Adrenal gland (tissue), 5 donors: ENCODE measurements at regions not wholly inside any gene's neighbourhood (a gene's known extent, or its start where the extent isn't known, plus 50 kb on each side); places are given as distances from the start of the nearest gene placed in this dataset.

Experiments used
- POLR2A ChIP-seq, 2 donors: fragments of 450-650 bp; IDR thresholded peaks; one replicate each; pipeline ENCODE4 v1.6.1; 2017; ENCODE audit warnings: antibody characterized with exemption in 2 of 2, mild to moderate bottlenecking in 2 of 2, moderate library complexity in 1 of 2
- TF ChIP-seq, protein P1 (sequence below), 6 experiments: fragments of 450-650 bp in 4 of 6; fragments of 200-600 bp in 2 of 6; sonication (generic) in 1 of 6; IDR thresholded peaks; 1 replicate in 5 of 6; 2 replicates in 1 of 6; pipeline versions ENCODE4 v1.5.1 to v1.8.0; 2016 to 2021; ENCODE audit warnings: antibody characterized with exemption in 6 of 6, mild to moderate bottlenecking in 2 of 6, moderate library complexity in 1 of 6
- donor health status: DM: no; HTN: no; CAD: no.

DNA sequence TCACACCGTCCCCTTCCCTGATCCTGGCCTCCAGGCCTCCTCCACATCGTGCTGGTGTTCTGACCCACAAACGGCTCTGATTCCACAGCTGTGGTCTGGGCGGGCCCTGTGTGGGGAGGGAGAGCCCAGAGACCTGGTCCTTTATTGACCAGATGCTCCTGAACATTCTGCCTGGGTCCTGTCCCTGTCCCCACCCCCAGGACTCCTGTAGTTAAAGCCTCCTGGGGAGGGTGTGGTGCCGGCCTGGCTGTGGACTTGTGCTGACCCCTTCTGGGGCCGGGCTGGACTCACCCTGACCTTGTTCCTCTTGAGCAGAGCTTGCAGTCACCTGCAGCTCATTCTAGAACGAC is 128.7 kb downstream of the CTTN start:
- TF ChIP-seq, protein P1, sequence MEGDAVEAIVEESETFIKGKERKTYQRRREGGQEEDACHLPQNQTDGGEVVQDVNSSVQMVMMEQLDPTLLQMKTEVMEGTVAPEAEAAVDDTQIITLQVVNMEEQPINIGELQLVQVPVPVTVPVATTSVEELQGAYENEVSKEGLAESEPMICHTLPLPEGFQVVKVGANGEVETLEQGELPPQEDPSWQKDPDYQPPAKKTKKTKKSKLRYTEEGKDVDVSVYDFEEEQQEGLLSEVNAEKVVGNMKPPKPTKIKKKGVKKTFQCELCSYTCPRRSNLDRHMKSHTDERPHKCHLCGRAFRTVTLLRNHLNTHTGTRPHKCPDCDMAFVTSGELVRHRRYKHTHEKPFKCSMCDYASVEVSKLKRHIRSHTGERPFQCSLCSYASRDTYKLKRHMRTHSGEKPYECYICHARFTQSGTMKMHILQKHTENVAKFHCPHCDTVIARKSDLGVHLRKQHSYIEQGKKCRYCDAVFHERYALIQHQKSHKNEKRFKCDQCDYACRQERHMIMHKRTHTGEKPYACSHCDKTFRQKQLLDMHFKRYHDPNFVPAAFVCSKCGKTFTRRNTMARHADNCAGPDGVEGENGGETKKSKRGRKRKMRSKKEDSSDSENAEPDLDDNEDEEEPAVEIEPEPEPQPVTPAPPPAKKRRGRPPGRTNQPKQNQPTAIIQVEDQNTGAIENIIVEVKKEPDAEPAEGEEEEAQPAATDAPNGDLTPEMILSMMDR (IDR thresholded peaks at IDR 0.05), result no peak
- no peak for TF ChIP-seq POLR2A (IDR thresholded peaks at IDR 0.05)
